ENCODE measurements at regions not wholly inside any gene's neighbourhood (a gene's known extent, or its start where the extent isn't known, plus 50 kb on each side); places are given as distances from the start of the nearest gene placed in this dataset.

DNA sequence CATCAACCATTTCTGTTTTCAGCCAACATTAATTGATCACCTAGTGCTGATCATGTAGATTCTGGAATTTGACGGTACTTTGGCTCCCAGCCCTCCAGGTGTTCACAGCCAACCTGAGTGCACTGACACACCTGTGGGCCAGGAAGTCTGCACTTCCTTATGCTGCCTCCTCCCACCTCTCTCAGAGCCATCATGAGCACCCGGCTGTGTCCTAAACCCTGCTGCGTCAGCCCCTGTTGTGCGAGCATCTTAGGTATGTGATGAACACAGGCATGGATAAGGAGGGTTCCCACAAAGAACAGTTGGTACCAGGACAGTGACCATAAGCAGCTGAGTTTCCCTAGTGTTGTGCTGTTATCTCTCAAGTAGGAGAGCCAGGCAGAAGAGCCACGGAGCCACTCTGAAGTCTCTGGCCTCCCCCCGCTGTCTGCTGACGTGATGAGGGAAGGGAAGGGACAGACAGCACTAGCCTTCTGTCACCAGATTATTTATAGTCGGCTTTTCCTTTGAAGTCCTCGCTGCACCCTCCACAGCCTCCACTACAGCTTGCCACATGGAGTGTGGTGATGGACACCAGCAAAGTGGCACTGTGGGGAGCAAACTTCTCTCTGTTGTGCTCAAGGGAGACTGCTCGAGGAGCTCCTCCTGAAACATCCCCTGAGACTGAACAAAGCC, 162.8 kb upstream of the ANKFN1 start:
- ChIA-PET CTCF (ENCODE audit: partially characterized antibody) (interaction anchor here (1.0 to 1.3 kb wide), 2 partner anchors 39 to 386 kb away, joined by 3 to 4 read pairs; no protein-coding TSS in a partner anchor), POLR2A (ENCODE audit: partially characterized antibody) (interaction anchor here (1.4 kb wide), 1 partner anchor 20 kb away, joined by 4 read pairs; no protein-coding TSS in a partner anchor)
- Histone ChIP-seq H3K18ac (ENCODE audit: extremely low read depth, low read length) (peak overlapping the region; percentile 78), H3K79me2 (ENCODE audit: control insufficient read depth in 1 of 2, insufficient read depth in 2 of 2, low read length in 2 of 2) (no peaks in the 10 kb centered on the region), H2BK15ac (ENCODE audit: low read length) (peak overlapping the region; percentile 81), H3K36me3 (ENCODE audit: control insufficient read depth in 2 of 4, insufficient read depth in 4 of 4, low read length in 3 of 4) (no peaks in the 10 kb centered on the region), H3K4ac (replicated peaks; ENCODE audit: insufficient read length, low read depth, low read length) (no peak overlapping the region), H4K91ac (replicated peaks; ENCODE audit: insufficient read length, low read length) (peak overlapping the region; percentile 17), H3K9ac (replicated peaks in 1 of 4; ENCODE audit: extremely low read depth in 1 of 4, low read depth in 3 of 4, low read length in 3 of 4) (no peak overlapping the region), H3K4me2 (ENCODE audit: insufficient read depth in 1 of 2, low read depth in 2 of 2, low read length in 2 of 2) (no peak overlapping the region), H3K4me3 (ENCODE audit: extremely low read depth in 1 of 4, insufficient read depth in 2 of 4, low read depth in 3 of 4, low read length in 4 of 4) (no peak overlapping the region), H3K27ac (ENCODE audit: low read depth, low read length) (no peak overlapping the region), H2AK5ac (ENCODE audit: low read depth, low read length) (no peak overlapping the region), H3K56ac (replicated peaks; ENCODE audit: insufficient read length, low read depth, low read length) (no peak overlapping the region), H4K5ac (ENCODE audit: insufficient read length, low read depth, low read length) (no peak overlapping the region), H4K8ac (ENCODE audit: extremely low read depth, insufficient read depth, low read length) (no peak overlapping the region), H3K27me3 (replicated peaks in 1 of 4; ENCODE audit: control insufficient read depth in 3 of 4, extremely low read depth in 1 of 4, insufficient read depth in 3 of 4, low read length in 3 of 4) (peaks cover 0 to 1% (median 0%) of the 10 kb centered on the region in 4 experiments; a peak in 1 of 7 replicates), H3K23me2 (ENCODE audit: low read depth, low read length) (no peaks in the 10 kb centered on the region), H2BK20ac (ENCODE audit: low read length) (0 out of 2 replicates have a peak overlapping the region, but pooled peaks have one; percentile 72), H3K4me1 (replicated peaks in 1 of 4; ENCODE audit: control insufficient read depth in 3 of 4, insufficient read depth in 4 of 4, low read length in 3 of 4) (peaks cover 1 to 9% (median 5%) of the 10 kb centered on the region in 4 experiments; a peak in 6 of 7 replicates), H2AFZ (ENCODE audit: low read length) (0 out of 2 replicates have a peak overlapping the region, but pooled peaks have one; percentile 36), H3K79me1 (ENCODE audit: low read depth, low read length) (no peaks in the 10 kb centered on the region), H4K20me1 (replicated peaks in 1 of 2; ENCODE audit: control insufficient read depth in 1 of 2, insufficient read depth in 2 of 2, low read length in 2 of 2) (no peaks in the 10 kb centered on the region), H3K14ac (ENCODE audit: insufficient read length) (no peak overlapping the region), H2BK5ac (ENCODE audit: low read depth, low read length) (peak overlapping the region; percentile 66; the same call in 1 of the 2 replicates), H2BK120ac (replicated peaks; ENCODE audit: low read depth, low read length) (no peak overlapping the region), H2BK12ac (ENCODE audit: low read depth, low read length) (peak overlapping the region; percentile 75; the same call in 1 of the 2 replicates), H3K23ac (ENCODE audit: insufficient read length) (no peak overlapping the region), H3K9me3 (ENCODE audit: insufficient read depth in 2 of 2, low read depth in 1 of 2, low read length in 1 of 2) (peaks cover 11 to 14% of the 10 kb centered on the region in 2 experiments; a peak in 3 of 4 replicates)
- FAIRE-seq, result no peak
- DNase-seq (ENCODE audit: low read depth in 1 of 2, low spot score in 2 of 2), result peak; percentile 15 to 47
- WGBS, 2 experiments (ENCODE audit: extremely low coverage in 1 of 2, insufficient coverage in 1 of 2, insufficient read length in 1 of 2, insufficient replicate concordance in 2 of 2, low coverage in 1 of 2, low lambda C conversion rate in 2 of 2, missing lambda C conversion rate in 1 of 2), result 63% methylated on average over 10 of the region's 10 CpGs; no CpG with 5 or more reads in 1 of the 2 experiments
- TF ChIP-seq CREB1 (IDR thresholded peaks at IDR 0.05) (no peak), TAF7 (optimal IDR thresholded peaks at IDR 0.05; ENCODE audit: borderline replicate concordance, low read depth, low read length) (peak; percentile 19), NANOG (IDR thresholded peaks at IDR 0.05; ENCODE audit: insufficient read depth, low read depth, low read length, poor library complexity, severe bottlenecking) (peak; percentile 63), TCF12 (IDR thresholded peaks at IDR 0.05; ENCODE audit: low read depth, low read length) (0 out of 2 replicates have a peak, but pooled peaks have one; percentile 47), RFX5 (IDR thresholded peaks at IDR 0.05; ENCODE audit: borderline replicate concordance, low read depth, low read length) (no peak), FOSL1 (IDR thresholded peaks at IDR 0.05; ENCODE audit: insufficient read depth, low read depth, low read length) (no peak), JUND (IDR thresholded peaks at IDR 0.05; ENCODE audit: low read length) (no peak), TEAD4 (IDR thresholded peaks at IDR 0.05; ENCODE audit: low read depth, low read length) (peak; percentile 86), YY1 (IDR thresholded peaks at IDR 0.05; ENCODE audit: low read depth, low read length) (no peak), EGR1 (IDR thresholded peaks at IDR 0.05; ENCODE audit: borderline replicate concordance, low read depth, low read length) (no peak), SP1 (IDR thresholded peaks at IDR 0.05; ENCODE audit: low read depth, low read length) (0 out of 2 replicates have a peak, but pooled peaks have one; percentile 9), HDAC2 (IDR thresholded peaks at IDR 0.05; ENCODE audit: borderline replicate concordance in 1 of 2, low read depth in 2 of 2, low read length in 2 of 2) (no peak), SIX5 (IDR thresholded peaks at IDR 0.05; ENCODE audit: low read depth, low read length) (no peak)
